ENCODE measurements at regions not wholly inside any gene's neighbourhood (a gene's known extent, or its start where the extent isn't known, plus 50 kb on each side); places are given as distances from the start of the nearest gene placed in this dataset.

DNA sequence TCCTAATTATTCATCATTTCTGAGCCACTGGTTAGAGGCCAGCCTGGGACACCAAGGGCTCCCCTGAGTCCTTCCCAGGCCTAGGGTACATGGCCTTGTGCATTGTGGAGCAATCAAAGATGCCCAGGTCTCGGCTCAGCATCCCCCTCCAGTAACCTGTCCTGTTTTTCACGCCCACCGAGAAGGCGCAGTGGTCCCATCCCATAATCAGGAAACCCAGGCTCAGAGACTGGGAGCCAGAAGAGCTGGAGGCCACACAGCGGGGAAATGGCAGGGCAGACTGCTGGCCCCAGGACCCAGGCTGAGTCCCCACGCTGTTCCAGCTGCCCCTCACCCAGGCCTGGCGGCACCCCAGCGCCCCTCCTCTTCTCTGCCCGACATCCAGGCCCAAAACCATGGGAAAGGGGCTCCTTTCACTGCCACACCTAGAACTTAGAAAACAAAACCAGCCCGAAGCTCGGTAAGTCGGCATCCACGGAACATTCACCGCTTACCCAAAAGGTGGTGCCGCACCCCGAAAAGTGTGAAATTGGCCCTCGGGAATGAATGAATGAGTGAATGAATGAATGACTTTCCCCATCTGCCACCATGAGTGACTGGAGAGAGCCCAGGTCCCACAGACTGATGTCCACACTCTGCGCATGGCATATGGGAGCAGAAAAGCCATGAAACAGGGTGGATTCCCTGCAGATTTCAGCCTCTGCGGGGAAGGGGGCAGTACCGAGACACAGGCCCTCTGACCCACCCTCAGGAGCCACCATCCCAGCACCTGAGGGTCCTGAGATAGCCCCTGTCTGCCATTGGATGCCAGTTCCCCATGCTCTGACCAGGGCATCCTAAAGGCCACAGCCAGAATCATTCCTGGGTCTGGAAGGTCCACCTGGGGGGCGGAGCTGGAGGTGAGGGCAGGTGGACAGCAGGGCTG lies 132.5 kb downstream of the OLFM1 start:
- DNase-seq (no peak), ATAC-seq (no peak)

GRCh38 chr9:135220601-135221575 lies 133.4 kb downstream of the OLFM1 start:
- ATAC-seq: no peak

GRCh38 chr9:135221576-135221950 lies 134.1 kb downstream of the OLFM1 start:
- DNase-seq (no peak), ATAC-seq (no peak)

More at GRCh38 chr9:135220601-135221575, 133.4 kb downstream of the OLFM1 start:
- DNase-seq: no peak

DNA sequence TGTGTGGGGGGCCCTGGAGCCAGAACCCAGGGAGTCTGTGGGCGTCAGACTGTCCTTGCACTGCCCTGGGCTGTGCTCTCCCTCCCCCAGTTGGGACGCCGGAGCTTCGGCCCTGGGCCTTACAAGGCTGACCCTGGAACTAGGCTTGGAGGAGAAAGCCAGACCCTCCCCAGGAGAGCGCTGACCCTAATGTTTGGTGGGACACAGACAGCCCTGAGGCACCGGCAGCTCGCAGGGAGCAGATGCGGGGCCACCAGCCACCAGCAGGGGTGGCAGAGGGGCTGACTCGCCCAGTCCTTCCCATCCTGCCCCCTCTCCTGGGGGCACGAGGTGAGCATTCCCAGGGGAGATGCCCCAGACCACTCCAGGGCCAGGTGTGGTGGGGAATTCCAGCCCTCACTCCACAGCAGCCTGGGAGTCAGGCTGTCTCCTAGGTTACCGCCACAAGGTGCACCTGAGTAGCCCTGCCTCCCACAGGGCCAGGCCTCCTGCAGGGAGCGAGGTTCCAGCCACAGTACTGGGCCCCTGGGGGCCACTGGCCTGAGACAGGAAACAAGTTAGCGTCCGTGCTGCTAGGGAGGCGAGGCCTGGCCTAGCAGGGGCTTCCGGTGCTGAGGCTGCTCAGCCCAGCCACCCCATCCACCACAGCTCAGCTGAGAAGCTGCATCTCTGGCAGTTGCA lies 134.6 kb downstream of the OLFM1 start:
- ATAC-seq (no peak), DNase-seq (no peak)

DNA sequence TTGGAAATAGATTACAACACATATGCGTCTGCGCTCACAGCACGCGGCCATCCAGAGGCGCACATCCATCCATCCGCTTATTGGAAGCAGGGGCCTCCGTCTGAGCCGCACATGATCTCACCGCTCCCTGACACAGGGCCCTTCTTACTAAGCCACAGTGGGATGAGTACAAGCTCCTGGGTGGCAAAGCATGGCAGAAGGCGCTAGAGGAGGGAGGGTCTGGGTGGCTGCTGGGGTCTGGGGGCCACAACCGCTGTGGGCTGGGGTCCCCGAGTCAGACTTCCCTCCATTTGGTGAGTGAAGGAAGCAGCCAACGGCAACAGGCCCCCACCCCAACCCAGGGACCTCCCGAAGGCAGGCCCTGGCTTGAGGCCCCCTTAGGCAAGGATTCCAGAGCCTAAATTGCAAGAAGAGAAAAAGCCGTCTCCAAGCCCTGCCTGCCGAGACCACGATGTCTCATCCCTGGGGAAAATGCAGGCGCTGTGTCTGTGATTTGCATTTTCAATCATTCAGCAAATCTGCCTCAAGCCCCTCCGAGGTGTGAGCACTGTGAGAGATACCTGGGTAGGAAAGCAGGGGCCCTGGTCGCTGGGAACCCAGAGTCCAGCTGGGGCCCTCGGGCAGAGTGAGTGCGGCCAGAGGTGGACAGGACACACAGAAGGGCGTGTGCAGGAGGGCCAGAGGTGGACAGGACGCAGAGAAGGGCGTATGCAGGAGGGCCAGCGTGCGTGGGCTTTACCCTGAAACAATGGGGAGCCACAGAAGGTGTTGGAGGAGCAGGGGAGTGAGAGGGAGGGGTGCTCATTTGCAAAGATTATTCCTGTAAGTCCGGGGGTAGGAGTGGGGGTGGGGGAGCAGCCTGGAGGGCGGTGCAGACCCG lies 135.7 kb downstream of the OLFM1 start:
- no peak for DNase-seq
- no peak for ATAC-seq

DNA sequence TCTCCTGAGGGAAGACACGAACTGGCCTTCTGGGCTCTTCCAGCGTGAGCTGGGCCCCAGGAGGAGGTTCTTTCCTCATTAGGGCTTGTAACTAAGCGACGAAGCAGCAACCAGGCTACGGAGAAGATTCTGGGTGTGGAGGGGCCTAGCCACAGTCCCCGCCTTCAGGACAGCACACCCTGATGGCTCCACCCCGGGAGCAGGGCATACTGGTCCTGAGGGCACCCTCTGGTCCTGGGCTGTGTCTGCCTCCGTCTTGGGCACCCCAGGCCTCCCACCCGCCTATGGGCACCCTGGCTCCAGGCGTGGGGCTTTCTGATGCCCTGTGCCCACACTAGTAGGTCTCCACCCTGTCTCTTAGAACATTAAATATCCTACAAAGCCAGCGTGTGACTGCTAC lies 136.4 kb downstream of the OLFM1 start:
- ATAC-seq: no peak
- no peak for DNase-seq

DNA sequence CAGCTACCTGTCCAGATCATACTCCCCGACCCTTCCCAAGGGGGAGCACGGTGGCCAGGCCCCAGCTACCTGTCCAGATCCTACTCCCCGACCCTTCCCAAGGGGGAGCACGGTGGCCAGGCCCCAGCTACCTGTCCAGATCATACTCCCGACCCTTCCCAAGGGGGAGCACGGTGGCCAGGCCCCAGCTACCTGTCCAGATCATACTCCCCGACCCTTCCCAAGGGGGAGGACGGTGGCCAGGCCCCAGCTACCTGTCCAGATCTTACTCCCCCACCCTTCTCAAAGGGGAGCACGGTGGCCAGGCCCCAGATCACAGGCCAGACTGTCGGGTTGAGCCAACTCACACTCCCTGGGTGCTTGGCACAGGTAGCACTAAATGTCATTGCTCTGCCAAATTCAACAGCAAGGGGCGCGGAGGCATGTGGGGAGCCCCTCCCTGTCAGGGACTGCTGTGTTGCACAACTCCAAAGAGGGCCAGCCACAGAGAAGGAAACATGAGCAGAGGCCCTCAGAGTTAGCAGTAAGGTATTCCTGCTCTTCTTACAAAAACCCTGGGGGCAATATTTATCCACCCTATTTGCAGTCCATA lies 136.9 kb downstream of the OLFM1 start:
- DNase-seq (no peak), ATAC-seq (no peak)

- DNase-seq (no peak), ATAC-seq (no peak)
Measured at GRCh38 chr9:135224921-135225541, 137.6 kb downstream of the OLFM1 start.

DNA sequence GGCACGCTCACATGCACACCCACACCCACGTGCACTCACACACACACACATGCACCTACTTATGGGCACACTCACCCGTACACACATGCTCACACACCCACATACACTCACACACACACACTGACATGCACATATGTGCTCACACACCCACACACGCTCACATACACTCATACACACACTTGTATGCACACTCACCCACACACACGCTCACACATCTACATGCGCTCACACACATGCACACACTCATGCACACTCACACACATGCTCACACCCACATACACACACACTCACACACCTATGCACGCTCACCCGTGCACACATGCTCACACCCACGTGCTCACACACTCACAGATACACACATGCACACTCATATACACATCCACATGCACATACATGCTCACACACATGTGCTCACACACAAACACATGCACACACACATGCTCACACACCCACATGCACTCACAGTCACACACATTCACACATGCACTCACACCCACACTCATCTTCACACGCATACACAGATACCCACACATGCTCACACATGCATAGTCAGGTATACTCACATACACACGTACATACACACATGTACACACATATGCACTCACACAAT lies 138.3 kb downstream of the OLFM1 start:
- ATAC-seq (no peak), DNase-seq (no peak)

- no peak for ATAC-seq
Measured at GRCh38 chr9:135226369-135227050, 139.0 kb downstream of the OLFM1 start.

DNA sequence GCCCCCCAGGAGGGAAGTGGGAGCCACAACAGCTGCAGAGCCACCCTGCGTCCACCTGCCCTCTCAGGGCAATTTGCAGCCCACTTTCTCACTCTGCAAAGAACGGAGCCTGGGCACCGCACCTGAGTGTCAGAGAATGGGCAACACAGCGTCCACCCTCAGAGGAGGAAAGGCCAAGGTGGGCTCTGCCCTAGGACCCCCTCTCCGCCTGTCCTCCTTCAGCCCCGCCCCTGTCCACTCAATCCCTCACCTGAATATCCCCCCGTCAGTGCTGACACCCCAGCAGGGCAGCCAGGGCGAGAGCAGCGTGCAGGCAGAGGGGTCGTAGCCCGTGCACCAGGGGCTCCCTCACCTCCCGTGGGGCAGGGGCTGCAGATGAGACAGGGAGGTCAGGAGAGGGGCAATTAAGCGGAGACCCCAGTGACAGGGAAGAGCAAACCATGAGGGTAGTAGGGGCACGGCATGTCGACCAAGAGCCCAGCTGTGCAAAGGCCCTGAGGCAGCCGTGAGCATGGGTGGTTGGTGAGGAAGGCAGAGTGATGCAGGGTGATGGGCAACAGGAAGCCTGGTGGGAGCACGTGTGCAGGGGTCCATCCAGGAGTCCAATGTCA lies 140.3 kb downstream of the OLFM1 start:
- DNase-seq (no peak), ATAC-seq (no peak)

More at GRCh38 chr9:135226369-135227050, 139.0 kb downstream of the OLFM1 start:
- DNase-seq: no peak

DNA sequence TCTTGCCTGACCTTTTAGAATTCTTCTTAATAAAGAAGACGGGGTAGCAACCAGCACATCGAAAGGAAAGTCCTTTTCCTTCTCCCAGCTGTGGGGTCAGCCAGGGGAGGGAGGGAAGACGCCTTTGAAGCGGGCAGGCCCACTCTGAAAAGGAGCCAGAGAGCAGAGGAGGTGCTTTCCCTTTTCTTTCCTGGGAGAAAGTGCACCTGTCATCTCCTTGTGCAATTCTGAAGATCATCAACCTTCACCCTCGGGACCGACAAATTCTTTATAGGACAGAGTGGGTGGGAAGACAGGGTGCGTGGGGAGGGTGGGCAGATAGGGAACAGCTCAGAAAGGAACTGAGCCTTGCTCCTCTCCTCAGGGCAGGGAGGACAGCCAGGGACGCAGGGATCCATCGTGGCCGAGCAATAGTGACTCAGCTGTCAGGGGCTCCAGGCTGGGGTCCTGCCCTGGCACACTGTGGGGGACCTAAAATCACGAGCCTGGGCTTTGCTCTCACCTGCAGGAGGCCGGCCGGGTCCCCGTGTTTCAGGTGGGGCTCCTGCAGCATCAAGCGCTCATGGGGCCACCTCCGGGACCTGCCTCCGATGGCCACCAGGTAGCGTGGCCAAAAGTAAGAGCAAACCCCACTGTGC lies 141.0 kb downstream of the OLFM1 start:
- DNase-seq: no peak
- ATAC-seq: no peak

DNA sequence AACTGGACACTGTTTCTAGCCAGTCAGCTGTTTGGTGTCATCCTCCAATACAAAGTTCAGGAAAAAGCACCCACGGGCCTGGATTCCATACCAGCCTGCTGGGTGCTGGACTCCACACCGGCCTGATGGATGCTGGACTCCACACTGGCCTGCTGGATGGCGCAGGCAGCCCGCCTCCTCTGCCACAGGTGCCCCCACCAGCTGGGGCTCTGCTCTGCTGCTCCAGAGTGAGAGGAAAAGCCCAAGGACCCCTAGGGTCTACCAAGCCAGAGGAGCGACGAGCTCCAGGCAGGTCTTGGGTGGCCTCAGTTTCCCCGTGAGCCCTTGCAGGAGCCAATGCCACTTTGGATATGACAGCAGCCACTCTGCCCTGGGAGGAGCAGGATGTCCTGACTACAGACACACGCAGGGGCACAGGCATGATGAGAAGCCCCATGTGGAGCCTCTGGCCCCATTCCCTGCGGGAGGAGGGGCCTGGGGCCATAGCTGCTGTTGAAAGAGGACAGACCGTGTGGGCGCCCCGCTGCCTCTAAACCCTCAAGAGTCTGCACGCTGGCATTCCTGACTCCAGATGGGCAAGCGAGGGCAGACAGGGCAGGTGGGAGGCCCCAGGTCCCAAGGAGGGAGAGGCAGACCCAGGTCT lies 141.6 kb downstream of the OLFM1 start:
- ATAC-seq (no peak), DNase-seq (no peak)

DNA sequence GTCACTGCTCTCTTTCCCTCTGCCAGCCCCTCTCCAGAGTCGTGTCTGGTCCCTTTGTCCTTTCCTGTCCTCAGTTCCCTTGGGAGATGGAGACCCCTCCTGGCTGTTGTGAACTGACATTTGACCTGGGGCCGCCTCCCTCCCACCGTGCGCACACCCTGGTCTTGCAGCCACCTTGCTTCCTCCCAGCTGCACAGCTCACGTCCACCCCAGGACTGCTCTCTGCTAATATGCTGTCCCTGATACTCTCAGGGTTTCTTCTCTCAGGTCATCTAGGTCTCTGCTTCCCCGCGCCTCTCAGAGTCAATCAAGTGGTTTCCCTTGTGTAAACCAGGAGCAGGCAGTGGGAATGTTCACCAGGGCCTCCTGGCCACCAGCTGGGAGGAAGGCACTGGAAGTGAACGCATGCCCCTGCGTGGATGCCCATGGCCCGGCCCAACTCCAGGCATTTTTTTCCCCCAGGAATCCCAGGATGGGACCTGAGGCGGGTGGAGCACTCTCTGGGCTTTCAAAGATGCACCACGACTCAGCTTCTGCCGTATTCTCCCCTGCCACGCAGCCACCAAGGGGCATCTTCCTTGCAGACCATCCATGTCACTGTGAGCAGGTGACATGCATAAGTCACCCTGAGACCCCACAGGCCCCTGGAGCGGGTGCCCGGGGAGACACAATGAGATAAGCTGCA lies 142.4 kb downstream of the OLFM1 start:
- DNase-seq: no peak
- no peak for ATAC-seq

DNA sequence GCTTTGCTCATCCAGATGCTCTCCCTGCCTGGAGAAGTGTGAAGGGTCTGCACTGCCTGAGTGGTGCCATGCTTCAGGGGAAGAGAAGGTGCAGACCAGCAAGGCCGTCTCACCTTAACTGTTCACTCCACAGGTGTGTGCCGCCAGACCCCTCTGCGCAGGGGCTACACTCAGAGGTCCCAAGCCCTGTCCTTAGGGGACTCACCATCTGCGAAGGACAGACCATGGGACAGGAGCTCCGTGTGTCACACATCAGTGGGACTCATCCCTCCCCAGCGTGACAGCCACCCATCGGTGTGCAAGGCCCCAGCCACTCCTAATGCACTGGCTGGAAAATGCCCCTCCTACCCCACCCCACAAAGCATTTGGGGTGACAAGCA lies 142.9 kb downstream of the OLFM1 start:
- no peak for DNase-seq
- ATAC-seq: no peak

- no peak for ATAC-seq
- DNase-seq: no peak
Measured at GRCh38 chr9:135230817-135231520, 143.5 kb downstream of the OLFM1 start.

All from stimulated activated naive CD8-positive, alpha-beta T cell treated with anti-CD3 and anti-CD28 coated beads, Interleukin-15, Interleukin-2, amounts not matched to agents 100 U/mL and 50 U/mL, for 24 hours (primary cell).